ENCODE measurements at regions not wholly inside any gene's neighbourhood (a gene's known extent, or its start where the extent isn't known, plus 50 kb on each side); places are given as distances from the start of the nearest gene placed in this dataset.

GRCh38 chr7:42770114-42770513, 141.8 kb downstream of the C7orf25 start:
- no peak overlapping the region for H3K27ac ChIP-seq
- no peak overlapping the region for H3K4me3 ChIP-seq
- WGBS, 4 donors, result 76 to 93% (median 87%) methylated on average over 3 of the region's 3 CpGs
- no peak for DNase-seq
- intact Hi-C loops (cut with DNase I), result no loop called here
- H3K9me3 ChIP-seq, result no peaks in the 10 kb centered on the region
- no peaks in the 10 kb centered on the region for H3K36me3 ChIP-seq
- H3K4me1 ChIP-seq, result no peaks in the 10 kb centered on the region
- TF ChIP-seq CTCF (IDR thresholded peaks at IDR 0.05) (no peak), POLR2A (IDR thresholded peaks at IDR 0.05) (no peak)
- H3K27me3 ChIP-seq, result no peaks in the 10 kb centered on the region
- no peak for ATAC-seq

- DNase-seq (no peak), ATAC-seq (no peak)
- H3K9me3 ChIP-seq, result no peaks in the 10 kb centered on the region
- 62 to 96% (median 72%) methylated on average over 3 to 4 of the region's 4 CpGs for WGBS, 4 donors
- H3K27ac ChIP-seq, result no peak overlapping the region
- no peaks in the 10 kb centered on the region for H3K36me3 ChIP-seq
- intact Hi-C loops (cut with DNase I), result no loop called here
- no peak for TF ChIP-seq POLR2A (IDR thresholded peaks at IDR 0.05)
- no peak for TF ChIP-seq CTCF (IDR thresholded peaks at IDR 0.05)
- no peaks in the 10 kb centered on the region for H3K27me3 ChIP-seq
- H3K4me1 ChIP-seq, result no peaks in the 10 kb centered on the region
- H3K4me3 ChIP-seq, result no peak overlapping the region
Observed at GRCh38 chr7:42768045-42768444, 143.8 kb downstream of the C7orf25 start.

- no peaks in the 10 kb centered on the region for H3K4me1 ChIP-seq
- DNase-seq (no peak), ATAC-seq (no peak)
- H3K27me3 ChIP-seq, result no peaks in the 10 kb centered on the region
- H3K27ac ChIP-seq, result no peak overlapping the region
- H3K36me3 ChIP-seq, result no peaks in the 10 kb centered on the region
- 72 to 77% (median 75%) methylated on average over 3 of the region's 3 CpGs for WGBS, 4 donors
- TF ChIP-seq POLR2A (IDR thresholded peaks at IDR 0.05), result no peak
- TF ChIP-seq CTCF (IDR thresholded peaks at IDR 0.05), result no peak
- no peaks in the 10 kb centered on the region for H3K9me3 ChIP-seq
- intact Hi-C loops (cut with DNase I), result no loop called here
- no peak overlapping the region for H3K4me3 ChIP-seq
Observed at GRCh38 chr7:42766782-42767423, 145.0 kb downstream of the C7orf25 start.

- no peak for TF ChIP-seq POLR2A (IDR thresholded peaks at IDR 0.05)
- no peak for TF ChIP-seq CTCF (IDR thresholded peaks at IDR 0.05)
- Histone ChIP-seq H3K36me3 (no peaks in the 10 kb centered on the region), H3K4me3 (no peak overlapping the region), H3K4me1 (no peaks in the 10 kb centered on the region), H3K9me3 (no peaks in the 10 kb centered on the region), H3K27me3 (no peaks in the 10 kb centered on the region), H3K27ac (no peak overlapping the region)
- no peak for ATAC-seq
- no peak for DNase-seq
- intact Hi-C loops (cut with DNase I), result no loop called here
- 83 to 87% (median 85%) methylated on average over 2 of the region's 2 CpGs for WGBS, 4 donors
Observed at GRCh38 chr7:42765931-42766330, 145.9 kb downstream of the C7orf25 start.

Data from heart left ventricle (tissue), 16 donors.